ENCODE measurements at regions not wholly inside any gene's neighbourhood (a gene's known extent, or its start where the extent isn't known, plus 50 kb on each side); places are given as distances from the start of the nearest gene placed in this dataset.
A peak's percentile ranks its signal among the peaks of the same experiment; 100 is the strongest.
"Not testable (repeated sequence)": the region's sequence is repeated elsewhere in the genome, so short reads cannot be mapped to it uniquely, and the experiment has no call there.

DNA sequence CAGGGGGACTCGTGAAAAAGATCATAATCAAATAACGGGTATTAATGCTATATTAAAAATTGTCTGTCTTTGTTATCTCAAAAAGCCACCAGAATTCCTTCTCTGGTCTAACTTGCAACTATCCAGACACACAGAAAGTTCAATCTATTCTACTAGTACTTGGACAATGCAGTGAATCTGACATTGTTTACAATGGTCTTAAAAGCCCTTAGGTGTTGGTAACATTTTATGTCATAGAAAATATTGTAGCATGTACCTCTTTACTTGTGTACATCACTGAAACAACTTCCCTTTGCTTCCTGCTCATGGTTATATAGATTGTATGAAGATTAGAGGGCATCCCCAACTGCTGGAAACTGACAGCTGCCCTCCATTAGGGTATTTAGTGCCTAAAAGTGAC is 71.1 kb upstream of the PPP3CA start:
- DNase-seq (ENCODE audit: low spot score), result no peak

GRCh38 chr4:101418055-101418454 is 70.7 kb upstream of the PPP3CA start:
- DNase-seq (ENCODE audit: low spot score), result no peak

GRCh38 chr4:101417046-101417445 is 69.7 kb upstream of the PPP3CA start:
- DNase-seq (ENCODE audit: low spot score), result no peak

DNA sequence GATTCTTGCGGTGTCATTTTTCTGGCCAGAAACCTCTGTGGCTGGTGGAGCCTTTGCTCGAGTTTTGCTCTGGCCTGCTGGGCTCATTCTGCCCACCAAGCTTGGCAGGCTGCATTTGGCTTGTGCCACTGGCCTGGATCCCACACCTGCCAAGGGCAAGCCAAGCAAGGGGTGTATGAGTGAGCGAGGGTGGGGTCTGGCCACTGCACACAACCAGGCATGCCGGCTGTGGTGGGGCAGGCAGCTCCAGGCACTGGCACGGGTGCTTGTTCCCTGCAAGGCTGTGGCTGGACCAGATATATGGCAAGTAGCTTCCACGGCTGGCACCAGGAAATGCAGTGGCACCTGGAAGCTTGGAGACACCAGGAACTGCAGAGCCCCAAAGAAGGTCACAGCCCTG is 68.6 kb upstream of the PPP3CA start:
- DNase-seq (ENCODE audit: low spot score), result no peak

- no peak for DNase-seq (ENCODE audit: low spot score)
Observed at GRCh38 chr4:101414496-101414895, 67.2 kb upstream of the PPP3CA start.

GRCh38 chr4:101411926-101412325 is 64.6 kb upstream of the PPP3CA start:
- DNase-seq (ENCODE audit: low spot score), result no peak

DNA sequence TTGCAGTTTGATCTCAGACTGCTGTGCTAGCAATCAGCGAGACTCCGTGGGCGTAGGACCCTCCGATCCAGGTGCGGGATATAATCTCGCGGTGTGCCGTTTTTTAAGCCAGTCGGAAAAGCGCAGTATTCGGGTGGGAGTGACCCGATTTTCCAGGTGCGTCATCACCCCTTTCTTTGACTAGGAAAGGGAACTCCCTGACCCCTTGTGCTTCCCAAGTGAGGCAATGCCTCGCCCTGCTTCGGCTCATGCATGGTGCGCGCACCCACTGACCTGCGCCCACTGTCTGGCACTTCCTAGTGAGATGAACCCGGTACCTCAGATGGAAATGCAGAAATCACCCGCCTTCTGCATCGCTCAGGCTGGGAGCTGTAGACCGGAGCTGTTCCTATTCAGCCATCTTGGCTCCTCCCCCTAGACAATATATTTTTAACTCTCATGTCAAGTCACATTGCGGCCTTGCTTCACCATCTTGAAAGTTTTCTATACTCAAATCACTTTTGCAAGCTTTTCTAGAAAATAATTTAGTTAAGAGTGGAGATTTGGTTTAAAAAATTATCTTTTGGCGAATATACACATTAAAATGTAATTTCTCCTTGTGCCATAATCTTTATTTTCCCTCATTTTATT is 64.1 kb upstream of the PPP3CA start:
- DNase-seq (ENCODE audit: low spot score), result not testable (repeated sequence)

DNA sequence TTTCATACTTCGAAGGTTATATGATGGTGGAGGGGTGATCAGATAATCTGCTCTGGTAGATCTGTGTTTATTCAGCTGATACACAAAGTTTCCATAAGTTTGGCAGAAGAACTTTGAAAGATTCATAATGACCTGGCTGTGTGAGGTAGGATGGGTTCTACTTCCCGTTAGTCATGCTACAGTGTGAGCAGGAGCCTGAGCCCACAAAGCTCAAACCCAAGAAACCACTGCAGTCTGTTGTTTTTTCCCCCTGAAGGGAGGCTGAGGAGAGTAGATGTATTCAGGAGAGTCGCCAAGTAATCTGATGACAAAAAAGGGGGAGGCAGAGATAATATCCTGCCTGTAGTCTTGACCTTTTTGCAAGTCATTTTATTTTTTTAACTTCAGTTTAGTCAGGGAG is 52.8 kb upstream of the PPP3CA start:
- peak; percentile 4 for DNase-seq (ENCODE audit: low spot score)

- DNase-seq (ENCODE audit: low spot score), result no peak
Observed at GRCh38 chr4:101398807-101399206, 51.5 kb upstream of the PPP3CA start.

All from AG08396 (cell line).